ENCODE measurements at regions not wholly inside any gene's neighbourhood (a gene's known extent, or its start where the extent isn't known, plus 50 kb on each side); places are given as distances from the start of the nearest gene placed in this dataset. TPM values are rescaled to one million over a fixed set of nuclear protein-coding genes. Genes with fewer than 3 reads are reported as not detected.
A peak's percentile ranks its signal among the peaks of the same experiment; 100 is the strongest.
"Not testable (repeated sequence)": the region's sequence is repeated elsewhere in the genome, so short reads cannot be mapped to it uniquely, and the experiment has no call there.

- H3K27ac ChIP-seq; H3K9me3 ChIP-seq; intact Hi-C loops (cut with DNase I); ATAC-seq; H3K36me3 ChIP-seq; H3K27me3 ChIP-seq (ENCODE audit: low read depth); H3K4me1 ChIP-seq; H3K4me3 ChIP-seq: not testable (repeated sequence)
- peak; percentile 28 for DNase-seq
These were observed 146.7 kb downstream of the OR4F15 start for GRCh38 chr15:101958656-101959055.

GRCh38 chr15:101961263-101961662 is 149.3 kb downstream of the OR4F15 start:
- ATAC-seq; H3K4me1 ChIP-seq; intact Hi-C loops (cut with DNase I); H3K36me3 ChIP-seq; H3K27ac ChIP-seq; H3K4me3 ChIP-seq; H3K9me3 ChIP-seq; H3K27me3 ChIP-seq (ENCODE audit: low read depth); DNase-seq: not testable (repeated sequence)

GRCh38 chr15:101961765-101962164 is 149.8 kb downstream of the OR4F15 start:
- H3K4me3 ChIP-seq; H3K36me3 ChIP-seq; ATAC-seq; H3K4me1 ChIP-seq; H3K27ac ChIP-seq; intact Hi-C loops (cut with DNase I); H3K9me3 ChIP-seq; DNase-seq; H3K27me3 ChIP-seq (ENCODE audit: low read depth): not testable (repeated sequence)

GRCh38 chr15:101963687-101964086 is 151.7 kb downstream of the OR4F15 start:
- H3K4me1 ChIP-seq; intact Hi-C loops (cut with DNase I); H3K36me3 ChIP-seq; H3K27me3 ChIP-seq (ENCODE audit: low read depth); H3K9me3 ChIP-seq; H3K27ac ChIP-seq; H3K4me3 ChIP-seq; DNase-seq; ATAC-seq: not testable (repeated sequence)

GRCh38 chr15:101965353-101965752 is 153.4 kb downstream of the OR4F15 start:
- H3K27me3 ChIP-seq (ENCODE audit: low read depth); ATAC-seq; H3K36me3 ChIP-seq; intact Hi-C loops (cut with DNase I); DNase-seq; H3K4me1 ChIP-seq; H3K4me3 ChIP-seq; H3K9me3 ChIP-seq; H3K27ac ChIP-seq: not testable (repeated sequence)

- H3K36me3 ChIP-seq; H3K4me1 ChIP-seq; intact Hi-C loops (cut with DNase I); H3K4me3 ChIP-seq; H3K27ac ChIP-seq; H3K9me3 ChIP-seq; H3K27me3 ChIP-seq (ENCODE audit: low read depth); ATAC-seq: not testable (repeated sequence)
- DNase-seq: peak; percentile 43
These were observed 153.9 kb downstream of the OR4F15 start for GRCh38 chr15:101965860-101966259.

- DNase-seq: peak; percentile 10
- H3K27me3 ChIP-seq (ENCODE audit: low read depth); ATAC-seq; intact Hi-C loops (cut with DNase I); H3K36me3 ChIP-seq; H3K4me1 ChIP-seq; H3K9me3 ChIP-seq; H3K27ac ChIP-seq; H3K4me3 ChIP-seq: not testable (repeated sequence)
These were observed 155.4 kb downstream of the OR4F15 start for GRCh38 chr15:101967364-101967763.

GRCh38 chr15:101970605-101971004 is 158.6 kb downstream of the OR4F15 start:
- H3K27ac ChIP-seq; H3K4me1 ChIP-seq; H3K4me3 ChIP-seq; intact Hi-C loops (cut with DNase I); ATAC-seq; H3K9me3 ChIP-seq; H3K36me3 ChIP-seq; H3K27me3 ChIP-seq (ENCODE audit: low read depth): not testable (repeated sequence)
- peak; percentile 6 for DNase-seq

- H3K4me3 ChIP-seq; H3K4me1 ChIP-seq; intact Hi-C loops (cut with DNase I); H3K27me3 ChIP-seq (ENCODE audit: low read depth); DNase-seq; H3K9me3 ChIP-seq; ATAC-seq; H3K36me3 ChIP-seq; H3K27ac ChIP-seq: not testable (repeated sequence)
These were observed 165.3 kb downstream of the OR4F15 start for GRCh38 chr15:101977281-101977680.

GRCh38 chr15:101980206-101980910 is 168.4 kb downstream of the OR4F15 start:
- intact Hi-C loops (cut with DNase I); H3K27ac ChIP-seq; H3K36me3 ChIP-seq; H3K27me3 ChIP-seq (ENCODE audit: low read depth); H3K4me1 ChIP-seq; H3K9me3 ChIP-seq; H3K4me3 ChIP-seq: not testable (repeated sequence)
- ATAC-seq (peak; percentile 61 to 79), DNase-seq (peak; percentile 58)

Small RNAs in the stretch of these regions (microRNA-seq; reads per million reads assigned to microRNA genes)
- gene MIR1302-10 (ENCODE audit: borderline number of aligned reads): not detected
- gene MIR6859-3 (ENCODE audit: borderline number of aligned reads): not detected
